WTC11 (cell line): ENCODE measurements at regions not wholly inside any gene's neighbourhood (a gene's known extent, or its start where the extent isn't known, plus 50 kb on each side); places are given as distances from the start of the nearest gene placed in this dataset.

Source experiments
- CTCF ChIP-seq: fragments of 200-600 bp; IDR thresholded peaks from 2 replicates; pipeline ENCODE4 v1.8.0; 2022; ENCODE audit warnings: antibody characterized with exemption
- TF ChIP-seq, protein P1 (sequence below): sonication (generic); formaldehyde crosslinking; IDR thresholded peaks from 2 replicates; pipeline ENCODE4 v1.8.1; 2023; ENCODE audit warnings: mild to moderate bottlenecking, missing genetic modification reagents, borderline replicate concordance
- TF ChIP-seq, protein P2 (sequence below): sonication (generic); formaldehyde crosslinking; IDR thresholded peaks from 2 replicates; pipeline ENCODE4 v1.8.1; 2023; ENCODE audit warnings: mild to moderate bottlenecking, missing genetic modification reagents

DNA sequence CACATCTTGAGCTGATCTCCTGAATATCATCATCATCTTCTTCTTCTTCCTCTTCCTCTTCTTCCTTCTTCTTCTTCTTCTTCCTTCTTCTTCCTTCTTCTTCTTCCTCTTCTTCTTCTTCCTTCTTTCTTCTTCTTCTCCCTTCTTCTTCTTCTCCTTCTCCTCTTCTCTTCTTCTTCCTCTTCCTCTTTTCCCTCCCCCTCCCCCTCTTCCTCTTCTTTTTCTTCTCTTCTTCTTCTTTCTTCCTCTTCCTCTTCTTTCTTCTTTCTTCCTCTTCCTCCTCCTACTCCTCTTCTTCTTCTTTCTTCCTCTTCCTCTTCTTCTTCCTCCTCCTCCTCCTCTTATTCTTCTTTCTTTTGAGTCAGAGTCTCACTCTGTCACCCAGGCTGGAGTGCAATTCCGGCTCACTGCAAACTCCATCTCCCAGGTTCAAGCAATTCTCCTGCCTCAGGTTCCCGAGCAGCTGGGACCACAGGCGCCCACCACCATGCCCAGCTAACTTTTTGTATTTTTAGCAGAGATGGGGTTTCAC is 197.9 kb upstream of the NANOGP8 start:
- TF ChIP-seq, protein P1, sequence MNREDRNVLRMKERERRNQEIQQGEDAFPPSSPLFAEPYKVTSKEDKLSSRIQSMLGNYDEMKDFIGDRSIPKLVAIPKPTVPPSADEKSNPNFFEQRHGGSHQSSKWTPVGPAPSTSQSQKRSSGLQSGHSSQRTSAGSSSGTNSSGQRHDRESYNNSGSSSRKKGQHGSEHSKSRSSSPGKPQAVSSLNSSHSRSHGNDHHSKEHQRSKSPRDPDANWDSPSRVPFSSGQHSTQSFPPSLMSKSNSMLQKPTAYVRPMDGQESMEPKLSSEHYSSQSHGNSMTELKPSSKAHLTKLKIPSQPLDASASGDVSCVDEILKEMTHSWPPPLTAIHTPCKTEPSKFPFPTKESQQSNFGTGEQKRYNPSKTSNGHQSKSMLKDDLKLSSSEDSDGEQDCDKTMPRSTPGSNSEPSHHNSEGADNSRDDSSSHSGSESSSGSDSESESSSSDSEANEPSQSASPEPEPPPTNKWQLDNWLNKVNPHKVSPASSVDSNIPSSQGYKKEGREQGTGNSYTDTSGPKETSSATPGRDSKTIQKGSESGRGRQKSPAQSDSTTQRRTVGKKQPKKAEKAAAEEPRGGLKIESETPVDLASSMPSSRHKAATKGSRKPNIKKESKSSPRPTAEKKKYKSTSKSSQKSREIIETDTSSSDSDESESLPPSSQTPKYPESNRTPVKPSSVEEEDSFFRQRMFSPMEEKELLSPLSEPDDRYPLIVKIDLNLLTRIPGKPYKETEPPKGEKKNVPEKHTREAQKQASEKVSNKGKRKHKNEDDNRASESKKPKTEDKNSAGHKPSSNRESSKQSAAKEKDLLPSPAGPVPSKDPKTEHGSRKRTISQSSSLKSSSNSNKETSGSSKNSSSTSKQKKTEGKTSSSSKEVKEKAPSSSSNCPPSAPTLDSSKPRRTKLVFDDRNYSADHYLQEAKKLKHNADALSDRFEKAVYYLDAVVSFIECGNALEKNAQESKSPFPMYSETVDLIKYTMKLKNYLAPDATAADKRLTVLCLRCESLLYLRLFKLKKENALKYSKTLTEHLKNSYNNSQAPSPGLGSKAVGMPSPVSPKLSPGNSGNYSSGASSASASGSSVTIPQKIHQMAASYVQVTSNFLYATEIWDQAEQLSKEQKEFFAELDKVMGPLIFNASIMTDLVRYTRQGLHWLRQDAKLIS (CRISPR knock-in tag) = no peak
- TF ChIP-seq CTCF = no peak
- TF ChIP-seq, protein P2, sequence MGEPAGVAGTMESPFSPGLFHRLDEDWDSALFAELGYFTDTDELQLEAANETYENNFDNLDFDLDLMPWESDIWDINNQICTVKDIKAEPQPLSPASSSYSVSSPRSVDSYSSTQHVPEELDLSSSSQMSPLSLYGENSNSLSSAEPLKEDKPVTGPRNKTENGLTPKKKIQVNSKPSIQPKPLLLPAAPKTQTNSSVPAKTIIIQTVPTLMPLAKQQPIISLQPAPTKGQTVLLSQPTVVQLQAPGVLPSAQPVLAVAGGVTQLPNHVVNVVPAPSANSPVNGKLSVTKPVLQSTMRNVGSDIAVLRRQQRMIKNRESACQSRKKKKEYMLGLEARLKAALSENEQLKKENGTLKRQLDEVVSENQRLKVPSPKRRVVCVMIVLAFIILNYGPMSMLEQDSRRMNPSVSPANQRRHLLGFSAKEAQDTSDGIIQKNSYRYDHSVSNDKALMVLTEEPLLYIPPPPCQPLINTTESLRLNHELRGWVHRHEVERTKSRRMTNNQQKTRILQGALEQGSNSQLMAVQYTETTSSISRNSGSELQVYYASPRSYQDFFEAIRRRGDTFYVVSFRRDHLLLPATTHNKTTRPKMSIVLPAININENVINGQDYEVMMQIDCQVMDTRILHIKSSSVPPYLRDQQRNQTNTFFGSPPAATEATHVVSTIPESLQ (CRISPR knock-in tag) = no peak
